Muscle layer of duodenum (tissue), 2 donors: ENCODE measurements at regions not wholly inside any gene's neighbourhood (a gene's known extent, or its start where the extent isn't known, plus 50 kb on each side); places are given as distances from the start of the nearest gene placed in this dataset.

Experiments
- H3K27ac ChIP-seq: one replicate; pipeline ENCODE4 v1.7.0; 2013; ENCODE audit warnings: mild to moderate bottlenecking, low read length
- H3K27me3 ChIP-seq: one replicate; pipeline ENCODE4 v1.7.0; 2013; ENCODE audit warnings: low read depth, mild to moderate bottlenecking, control low read depth, low read length
- H3K36me3 ChIP-seq, 2 donors: one replicate each; pipeline ENCODE4 v1.7.0; 2013; ENCODE audit warnings: low read length in 2 of 2, control low read depth in 1 of 2, mild to moderate bottlenecking in 1 of 2; ENCODE audit not compliant: insufficient read depth in 2 of 2, control insufficient read depth in 1 of 2
- H3K4me1 ChIP-seq, 2 donors: one replicate each; pipeline ENCODE4 v1.7.0; 2013; ENCODE audit warnings: low read length in 2 of 2, mild to moderate bottlenecking in 2 of 2, control low read depth in 1 of 2, moderate library complexity in 1 of 2; ENCODE audit not compliant: insufficient read depth in 2 of 2, control insufficient read depth in 1 of 2
- H3K4me3 ChIP-seq, 2 donors: one replicate each; pipeline ENCODE4 v1.7.0; 2013; ENCODE audit warnings: low read length in 2 of 2, low read depth in 1 of 2, mild to moderate bottlenecking in 1 of 2
- H3K9me3 ChIP-seq, 2 donors: one replicate each; pipeline ENCODE4 v1.7.0; 2013; ENCODE audit warnings: low read length in 2 of 2, control low read depth in 1 of 2, mild to moderate bottlenecking in 1 of 2; ENCODE audit not compliant: control insufficient read depth in 1 of 2
- donor health status: healthy.

DNA sequence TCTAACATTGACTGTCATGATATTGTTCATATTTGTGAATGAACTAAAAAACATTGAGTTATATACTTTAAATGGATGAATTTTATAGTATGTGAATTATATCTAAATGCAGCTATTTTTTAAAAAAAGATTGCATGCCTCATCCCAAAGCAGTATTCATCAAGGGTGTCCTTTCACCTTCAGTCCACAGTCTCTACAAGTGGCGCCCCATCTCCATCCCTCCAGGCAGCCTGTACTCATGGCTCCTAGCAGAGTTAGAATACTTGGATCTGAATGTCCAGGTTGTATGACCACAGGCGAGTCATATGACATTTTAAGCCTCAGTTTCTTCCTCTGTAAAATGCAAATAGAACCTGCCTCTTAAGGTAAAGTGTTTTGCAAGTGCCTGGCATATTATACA, 69.8 kb downstream of the TMEM100 start:
- Histone ChIP-seq H3K4me1 (peaks cover 0 to 15% of the 10 kb centered on the region in 2 donors), H3K4me3 (no peak overlapping the region), H3K27ac (no peak overlapping the region), H3K9me3 (no peaks in the 10 kb centered on the region), H3K36me3 (no peaks in the 10 kb centered on the region), H3K27me3 (no peaks in the 10 kb centered on the region)

- Histone ChIP-seq H3K4me3 (no peak overlapping the region), H3K9me3 (no peaks in the 10 kb centered on the region), H3K27me3 (no peaks in the 10 kb centered on the region), H3K4me1 (peaks cover 0 to 15% of the 10 kb centered on the region in 2 donors), H3K36me3 (no peaks in the 10 kb centered on the region), H3K27ac (no peak overlapping the region)
These were observed 70.4 kb downstream of the TMEM100 start for GRCh38 chr17:55652114-55652823.

DNA sequence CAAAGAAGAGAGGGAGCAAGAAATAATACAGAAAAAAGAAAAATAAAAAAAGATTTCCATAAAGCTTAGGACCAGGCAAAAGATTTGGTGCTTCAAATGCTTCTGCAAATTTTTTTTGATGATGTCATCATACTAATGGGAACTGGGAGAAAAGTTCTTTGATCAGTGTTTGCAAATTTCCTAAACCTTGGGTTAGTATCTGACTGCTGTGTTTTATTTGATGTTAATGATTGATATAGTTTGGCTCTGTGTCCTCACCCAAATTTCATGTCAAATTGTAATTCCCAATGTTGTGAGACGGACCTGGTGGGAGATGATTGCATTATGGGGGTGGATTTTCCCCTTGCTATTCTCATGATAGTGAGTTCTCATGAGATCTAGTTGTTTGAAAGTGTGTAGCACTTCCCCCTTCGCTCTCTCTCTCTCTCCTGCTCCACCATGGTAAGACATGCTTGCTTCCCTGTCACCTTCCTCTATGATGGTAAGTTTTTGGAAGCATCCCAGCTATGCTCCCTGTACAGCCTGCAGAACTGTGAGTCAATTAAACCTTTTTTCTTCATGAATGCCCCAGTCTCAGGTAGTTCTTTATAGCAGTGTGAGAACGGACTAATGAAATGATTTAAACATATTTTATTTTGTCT, 72.6 kb downstream of the TMEM100 start:
- no peaks in the 10 kb centered on the region for H3K9me3 ChIP-seq
- no peak overlapping the region for H3K4me3 ChIP-seq
- no peaks in the 10 kb centered on the region for H3K36me3 ChIP-seq
- no peak overlapping the region for H3K27ac ChIP-seq
- no peaks in the 10 kb centered on the region for H3K27me3 ChIP-seq
- peaks cover 0 to 12% of the 10 kb centered on the region in 2 donors for H3K4me1 ChIP-seq

DNA sequence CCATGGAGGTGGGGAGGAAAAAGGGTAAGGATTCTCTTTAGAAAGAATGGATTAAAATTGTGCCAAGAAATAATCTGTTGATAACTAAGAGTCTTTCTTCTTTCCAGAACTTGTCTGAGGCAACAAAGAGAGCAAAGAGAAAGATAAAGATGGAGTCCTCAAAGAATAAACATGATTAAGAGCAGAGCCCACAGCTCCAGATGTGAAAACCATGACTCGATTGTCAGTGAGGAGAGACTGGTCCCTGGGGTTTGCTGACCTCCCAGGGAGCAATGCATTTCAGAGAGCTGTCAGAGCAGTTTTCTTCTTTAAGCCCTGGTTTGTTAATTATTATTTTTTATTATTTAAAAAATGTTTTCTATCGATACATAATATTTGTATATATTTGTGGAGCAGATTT, 74.6 kb downstream of the TMEM100 start:
- no peaks in the 10 kb centered on the region for H3K9me3 ChIP-seq

DNA sequence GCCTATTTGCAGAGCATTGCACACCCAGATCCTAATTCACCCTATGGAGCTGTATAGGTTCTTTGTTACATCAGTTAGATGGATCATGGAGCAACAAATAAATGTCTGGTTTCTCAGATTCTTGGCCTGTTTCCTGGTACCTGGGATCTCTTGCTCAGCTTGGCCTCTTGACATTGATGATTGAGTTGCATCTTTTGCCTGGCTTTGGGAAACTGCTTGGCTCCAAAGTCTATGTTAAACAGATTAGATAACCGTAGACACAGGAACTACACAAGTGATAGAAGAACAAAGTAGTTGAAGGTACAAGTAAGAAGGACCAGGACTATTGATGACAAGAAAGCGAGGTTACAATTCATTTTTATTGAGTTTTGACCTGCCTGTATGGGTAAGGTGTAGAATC, 77.3 kb downstream of the TMEM100 start:
- Histone ChIP-seq H3K27me3 (no peaks in the 10 kb centered on the region), H3K4me1 (no peaks in the 10 kb centered on the region)

More for the DNA sequence above, 74.6 kb downstream of the TMEM100 start:
- Histone ChIP-seq H3K4me3 (no peak overlapping the region), H3K27me3 (no peaks in the 10 kb centered on the region), H3K36me3 (no peaks in the 10 kb centered on the region), H3K27ac (no peak overlapping the region), H3K4me1 (no peaks in the 10 kb centered on the region)

GRCh38 chr17:55644346-55644745, 78.3 kb downstream of the TMEM100 start:
- no peaks in the 10 kb centered on the region for H3K36me3 ChIP-seq
- no peak overlapping the region for H3K27ac ChIP-seq
- no peaks in the 10 kb centered on the region for H3K9me3 ChIP-seq
- H3K4me3 ChIP-seq: no peak overlapping the region
- H3K4me1 ChIP-seq: no peaks in the 10 kb centered on the region
- H3K27me3 ChIP-seq: no peaks in the 10 kb centered on the region

More for the DNA sequence above, 77.3 kb downstream of the TMEM100 start:
- no peak overlapping the region for H3K27ac ChIP-seq
- H3K4me3 ChIP-seq: no peak overlapping the region
- no peaks in the 10 kb centered on the region for H3K36me3 ChIP-seq
- no peaks in the 10 kb centered on the region for H3K9me3 ChIP-seq

DNA sequence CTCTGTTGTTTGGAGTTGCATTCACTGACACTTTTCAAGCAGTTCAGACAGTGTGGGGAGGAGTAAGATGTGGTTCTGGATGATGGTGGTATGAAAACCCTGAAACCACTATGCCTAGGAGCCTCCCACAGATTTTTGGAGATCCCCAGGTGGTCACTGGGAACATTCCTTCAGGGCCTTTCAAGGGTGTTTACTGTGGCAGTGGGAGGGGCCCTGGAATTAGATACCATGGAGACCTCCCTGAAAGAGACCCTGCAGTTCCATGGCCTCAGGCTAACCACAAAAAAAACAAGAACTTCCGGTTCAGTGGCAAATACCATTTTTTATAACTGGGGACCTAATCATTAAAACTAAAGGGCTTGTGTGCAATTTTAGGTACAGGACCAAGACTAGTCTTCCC, 79.9 kb downstream of the TMEM100 start:
- Histone ChIP-seq H3K27me3 (no peaks in the 10 kb centered on the region), H3K9me3 (no peaks in the 10 kb centered on the region), H3K27ac (no peak overlapping the region), H3K4me3 (no peak overlapping the region), H3K36me3 (no peaks in the 10 kb centered on the region), H3K4me1 (no peaks in the 10 kb centered on the region)

GRCh38 chr17:55641676-55642081, 81.0 kb downstream of the TMEM100 start:
- Histone ChIP-seq H3K4me3 (no peak overlapping the region), H3K27ac (no peak overlapping the region)

GRCh38 chr17:55639096-55639495, 83.6 kb downstream of the TMEM100 start:
- Histone ChIP-seq H3K36me3 (no peaks in the 10 kb centered on the region), H3K27me3 (no peaks in the 10 kb centered on the region), H3K4me3 (no peak overlapping the region), H3K27ac (no peak overlapping the region), H3K9me3 (no peaks in the 10 kb centered on the region), H3K4me1 (no peaks in the 10 kb centered on the region)

More at GRCh38 chr17:55641676-55642081, 81.0 kb downstream of the TMEM100 start:
- H3K9me3 ChIP-seq: no peaks in the 10 kb centered on the region
- H3K4me1 ChIP-seq: no peaks in the 10 kb centered on the region
- no peaks in the 10 kb centered on the region for H3K27me3 ChIP-seq
- H3K36me3 ChIP-seq: no peaks in the 10 kb centered on the region

DNA sequence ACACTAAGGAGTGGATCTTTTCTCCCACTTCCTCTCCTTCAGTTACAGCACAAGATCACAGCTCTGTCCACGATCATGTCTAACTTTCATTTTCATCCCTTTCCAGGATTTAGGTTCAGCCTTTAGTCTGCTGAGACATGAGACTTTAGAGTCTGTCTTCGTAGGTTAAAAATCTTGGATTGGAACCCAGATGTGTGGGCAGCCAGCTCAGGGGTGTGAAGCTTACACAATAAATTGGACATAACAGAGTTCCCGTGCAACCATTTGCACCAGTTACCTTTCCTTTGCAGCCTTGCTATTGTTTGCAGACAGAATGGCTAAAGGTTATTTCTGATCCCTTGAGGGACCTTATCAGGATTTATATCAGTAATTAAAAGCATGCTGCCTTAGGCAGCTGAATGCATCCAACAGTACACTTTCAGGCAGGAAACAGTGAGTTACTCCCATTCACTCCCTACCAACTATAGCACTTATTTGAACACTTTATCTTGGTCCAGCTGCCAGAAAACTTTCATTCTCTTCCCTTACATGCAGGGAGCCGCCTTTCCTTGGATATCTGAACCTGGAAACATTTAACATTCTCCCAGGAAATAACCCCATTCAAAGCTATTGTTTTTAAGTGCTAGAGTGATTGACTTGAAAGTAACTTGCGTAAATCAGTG, 87.3 kb downstream of the TMEM100 start:
- Histone ChIP-seq H3K27me3 (no peaks in the 10 kb centered on the region), H3K27ac (no peak overlapping the region), H3K36me3 (no peaks in the 10 kb centered on the region), H3K9me3 (no peaks in the 10 kb centered on the region), H3K4me3 (peak overlapping the region; percentile 24 to 46), H3K4me1 (no peaks in the 10 kb centered on the region)

GRCh38 chr17:55634702-55635101, 88.0 kb downstream of the TMEM100 start:
- no peak overlapping the region for H3K27ac ChIP-seq
- no peaks in the 10 kb centered on the region for H3K9me3 ChIP-seq
- H3K4me1 ChIP-seq: no peaks in the 10 kb centered on the region
- no peaks in the 10 kb centered on the region for H3K36me3 ChIP-seq
- no peaks in the 10 kb centered on the region for H3K27me3 ChIP-seq
- H3K4me3 ChIP-seq: peak overlapping the region; percentile 24 to 46
